ENCODE measurements at regions not wholly inside any gene's neighbourhood (a gene's known extent, or its start where the extent isn't known, plus 50 kb on each side); places are given as distances from the start of the nearest gene placed in this dataset.

GRCh38 chr3:134427400-134428111 lies 53.3 kb upstream of the AMOTL2 start:
- no peak for TF ChIP-seq CTCF (IDR thresholded peaks at IDR 0.05; ENCODE audit: low read depth, low read length, missing control alignments)
- in situ Hi-C loops (cut with HindIII; ENCODE audit: low sequenced_read_pairs), result no loop called here
- DNase-seq (ENCODE audit: low read depth), result peak; percentile 98
- H3K4me3 ChIP-seq (ENCODE audit: low read depth, low read length), result no peak overlapping the region

GRCh38 chr3:134426660-134427181 lies 52.5 kb upstream of the AMOTL2 start:
- peak; percentile 68 for DNase-seq (ENCODE audit: low read depth)
- no peak for TF ChIP-seq CTCF (IDR thresholded peaks at IDR 0.05; ENCODE audit: low read depth, low read length, missing control alignments)
- no peak overlapping the region for H3K4me3 ChIP-seq (ENCODE audit: low read depth, low read length)
- in situ Hi-C loops (cut with HindIII; ENCODE audit: low sequenced_read_pairs), result no loop called here

GRCh38 chr3:134425943-134426342 lies 51.7 kb upstream of the AMOTL2 start:
- in situ Hi-C loops (cut with HindIII; ENCODE audit: low sequenced_read_pairs), result no loop called here
- DNase-seq (ENCODE audit: low read depth), result no peak
- no peak overlapping the region for H3K4me3 ChIP-seq (ENCODE audit: low read depth, low read length)
- TF ChIP-seq CTCF (IDR thresholded peaks at IDR 0.05; ENCODE audit: low read depth, low read length, missing control alignments), result no peak
